K562 (cell line): ENCODE measurements at regions not wholly inside any gene's neighbourhood (a gene's known extent, or its start where the extent isn't known, plus 50 kb on each side); places are given as distances from the start of the nearest gene placed in this dataset.

Source experiments
- ATAC-seq: fragments of 200-7000 bp; cut with Tn5 transposase; 3 replicates; pipeline ENCODE4 v1.9.1; 2020; ENCODE audit warnings: moderate library complexity
- BruUV-seq: library from RNA; stranded (reverse); fragments of 400-500 nt; replicated peaks from 2 replicates; lab custom pipeline; 2021; lab: Mats Ljungman, UMichigan
- CTCF ChIA-PET: fragments of 300-600 bp; formaldehyde crosslinking; extraction: SDS; loops from one replicate; lab custom pipeline; 2021; ENCODE audit warnings: low intra/inter-chr PET ratio; lab: Yijun Ruan, JAX
- POLR2A ChIA-PET: fragments of 300-600, 350-650 bp; sonication (Branson Sonifier 250); formaldehyde crosslinking; extraction: SDS; loops from one replicate; lab custom pipeline; 2021; ENCODE audit warnings: antibody characterized with exemption, inconsistent platforms; lab: Yijun Ruan, JAX
- DNase-seq, 4 experiments: peaks; one replicate each; pipeline versions ENCODE4 v3.0.0 to v3.0.0-alpha.2; 2011 to 2018; ENCODE audit warnings: low spot score in 3 of 4, mixed read lengths in 3 of 4; ENCODE audit errors: extremely low read depth in 1 of 4
- FAIRE-seq: peaks from 2 replicates; lab custom pipeline; 2011; peaks lifted over from hg19 to GRCh38; lab: Jason Lieb, UNC
- H2AFZ ChIP-seq: 2 replicates; pipeline ENCODE4 v1.6.0; 2011; ENCODE audit warnings: low read depth, low read length, control low read depth, inconsistent platforms
- H3K27ac ChIP-seq: fragments of 200-600 bp; 3 replicates; pipeline ENCODE4 v1.8.0; 2011; ENCODE audit warnings: low read depth, mild to moderate bottlenecking, control low read depth, inconsistent platforms, low read length, moderate library complexity, mixed read lengths; ENCODE audit errors: extremely low read depth
- H3K27me3 ChIP-seq, 2 experiments: fragments of 300-600 bp in 1 of 2; 2 replicates in 1 of 2; 3 replicates in 1 of 2; pipeline versions ENCODE4 v1.6.0 to v1.8.0; 2011; ENCODE audit warnings: inconsistent platforms in 2 of 2, low read length in 2 of 2, mild to moderate bottlenecking in 1 of 2, mixed read lengths in 1 of 2, moderate library complexity in 1 of 2; ENCODE audit not compliant: control insufficient read depth in 2 of 2, insufficient read depth in 2 of 2
- H3K36me3 ChIP-seq: fragments of 300-600 bp; 3 replicates; pipeline ENCODE4 v1.8.0; 2011; ENCODE audit warnings: mild to moderate bottlenecking, low read length, inconsistent platforms; ENCODE audit not compliant: control insufficient read depth, insufficient read depth
- H3K4me1 ChIP-seq, 2 experiments: fragments of 200-600 bp in 1 of 2; replicated peaks in 1 of 2; 2 replicates in 1 of 2; 3 replicates in 1 of 2; pipeline versions ENCODE4 v1.5.1 to v1.8.0; 2011; ENCODE audit warnings: inconsistent platforms in 2 of 2, low read length in 2 of 2, mild to moderate bottlenecking in 1 of 2, mixed read lengths in 1 of 2, moderate library complexity in 1 of 2; ENCODE audit not compliant: control insufficient read depth in 2 of 2, insufficient read depth in 2 of 2
- H3K4me2 ChIP-seq: 2 replicates; pipeline ENCODE4 v1.6.1; 2011; ENCODE audit warnings: low read length, control low read depth, inconsistent platforms, mixed read lengths; ENCODE audit not compliant: insufficient read depth
- H3K4me3 ChIP-seq: fragments of 200-600 bp; sonication (generic), shearing (Covaris generic); 2 replicates; pipeline ENCODE4 v1.5.1; 2016; ENCODE audit warnings: control low read depth, inconsistent platforms
- H3K79me2 ChIP-seq: fragments of 200-600 bp; 3 replicates; pipeline ENCODE4 v1.8.0; 2011; ENCODE audit warnings: low read length, inconsistent platforms; ENCODE audit not compliant: control insufficient read depth, insufficient read depth
- H3K9ac ChIP-seq, 2 experiments: 2 replicates each; pipeline versions ENCODE4 v1.6.0 to v1.6.1; 2011; ENCODE audit warnings: low read depth in 2 of 2, low read length in 2 of 2, control low read depth in 1 of 2, inconsistent platforms in 1 of 2, mild to moderate bottlenecking in 1 of 2, mixed read lengths in 1 of 2; ENCODE audit not compliant: insufficient read depth in 1 of 2
- H3K9me1 ChIP-seq: one replicate; pipeline ENCODE4 v1.6.0; 2011; ENCODE audit warnings: inconsistent platforms, mild to moderate bottlenecking, low read length, moderate library complexity; ENCODE audit not compliant: control insufficient read depth, insufficient read depth
- H3K9me3 ChIP-seq: replicated peaks from 2 replicates; pipeline ENCODE4 v1.5.1; 2011; ENCODE audit warnings: low read depth, low read length, inconsistent platforms; ENCODE audit not compliant: control insufficient read depth, insufficient read depth
- H4K20me1 ChIP-seq: replicated peaks from 2 replicates; pipeline ENCODE4 v1.6.1; 2011; ENCODE audit warnings: low read length, inconsistent platforms, mixed read lengths; ENCODE audit not compliant: control insufficient read depth, insufficient read depth
- CBFA2T2 ChIP-seq: fragments of 450-650 bp; conservative IDR thresholded peaks from 2 replicates; pipeline ENCODE4 v1.6.1; 2017; ENCODE audit warnings: mild to moderate bottlenecking
- ETV1 ChIP-seq: fragments of 450-650 bp; conservative IDR thresholded peaks from 2 replicates; pipeline ENCODE4 v1.6.1; 2016; ENCODE audit warnings: missing genetic modification characterization, control low read depth, low read depth, missing compliant biosample characterization
- KLF1 ChIP-seq: fragments of 450-650 bp; IDR thresholded peaks from 2 replicates; pipeline ENCODE4 v1.6.1; 2016; ENCODE audit warnings: missing genetic modification characterization, missing compliant biosample characterization
- RHOXF2B ChIP-seq: fragments of 250-450 bp; sonication (Bioruptor Pico); conservative IDR thresholded peaks from 2 replicates; pipeline ENCODE4 v1.5.1; 2021
- SREBF1 ChIP-seq: fragments of 150-350 bp; IDR thresholded peaks from 2 replicates; pipeline ENCODE4 v1.6.1; 2014; ENCODE audit warnings: antibody characterized with exemption, low read depth, low read length, borderline replicate concordance
- TEAD1 ChIP-seq, 2 experiments: fragments of 450-650 bp in 1 of 2; sonication (generic) in 1 of 2; formaldehyde crosslinking; IDR thresholded peaks; 2 replicates each; pipeline versions ENCODE4 v1.4.0 to v1.8.0; 2020 to 2022; ENCODE audit warnings: mild to moderate bottlenecking in 2 of 2, missing genetic modification reagents in 1 of 2
- U2AF2 ChIP-seq: fragments of 200-400 bp; formaldehyde crosslinking; optimal IDR thresholded peaks from 2 replicates; pipeline ENCODE3; 2017; ENCODE audit warnings: low read depth, mild to moderate bottlenecking, low read length
- ZBED1 ChIP-seq: IDR thresholded peaks from 2 replicates; pipeline ENCODE4 v1.6.1; 2014
- ZNF354B ChIP-seq: fragments of 250-450 bp; sonication (Bioruptor Pico); IDR thresholded peaks from 2 replicates; pipeline ENCODE4 v1.4.0; 2020
- ZNF830 ChIP-seq: fragments of 250-450 bp; sonication (Bioruptor Pico); IDR thresholded peaks from 2 replicates; pipeline ENCODE4 v1.5.0; 2021; ENCODE audit warnings: mild to moderate bottlenecking
- whole genome bisulfite sequencing: fragments of 100-300 bp; shearing (Covaris generic); methylation state at CpG from one replicate; pipeline ENCODE4 v1.1.6; 2016; ENCODE audit warnings: low coverage, mixed read lengths; ENCODE audit not compliant: insufficient coverage; ENCODE audit errors: missing lambda C conversion rate; 5-methylcytosine and 5-hydroxymethylcytosine counted together
- in situ Hi-C: fragments of 300-500 bp; cut with MboI; formaldehyde crosslinking; loops from 4 replicates; pipeline ENCODE4 v1.15.0; 2018; ENCODE audit warnings: inconsistent platforms, mixed read lengths
- intact Hi-C: fragments of 100-400 bp; cut with micrococcal nuclease; formaldehyde crosslinking; loops from 2 replicates; pipeline ENCODE4 v1.14.2; 2022
- TF ChIP-seq, protein P1 (sequence below): sonication (generic); formaldehyde crosslinking; IDR thresholded peaks from 2 replicates; pipeline ENCODE4 v1.9.0; 2022; ENCODE audit warnings: mild to moderate bottlenecking, missing genetic modification reagents
- TF ChIP-seq, protein P2 (sequence below): fragments of 450-650 bp; IDR thresholded peaks from 2 replicates; pipeline ENCODE4 v1.6.1; 2016

DNA sequence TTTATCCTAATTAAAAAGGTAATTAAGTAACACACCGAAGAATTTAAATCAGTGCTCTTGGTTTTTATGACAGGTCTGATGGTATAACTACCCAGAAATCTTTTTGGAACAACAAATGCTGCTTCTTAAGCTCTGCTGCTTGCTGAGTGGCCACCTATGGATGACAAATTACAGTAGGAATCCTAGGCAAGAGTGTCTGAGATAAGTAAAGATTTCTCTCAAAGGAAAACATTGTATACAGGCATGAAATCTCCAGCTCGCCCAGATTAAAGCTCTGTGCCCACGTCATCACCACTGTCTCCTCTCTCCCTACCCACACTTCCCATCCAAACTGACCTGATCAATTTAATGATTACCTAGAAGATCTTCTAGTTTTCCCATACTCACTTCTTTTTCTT is 1083.0 kb upstream of the MAP3K7 start:
- DNase-seq (no peak), FAIRE-seq (no peak), ATAC-seq (no peak)
- H4K20me1 ChIP-seq: no peaks in the 10 kb centered on the region
- H3K4me2 ChIP-seq: no peak overlapping the region
- no peak overlapping the region for H2AFZ ChIP-seq
- intact Hi-C loops (no loop called here), in situ Hi-C loops (no loop called here)
- H3K27ac ChIP-seq: no peak overlapping the region
- POLR2A ChIA-PET: no interaction called here
- no TSS peak for BruUV-seq
- H3K4me1 ChIP-seq: no peaks in the 10 kb centered on the region
- CTCF ChIA-PET: no interaction called here
- no peaks in the 10 kb centered on the region for H3K9me1 ChIP-seq
- H3K27me3 ChIP-seq: no peaks in the 10 kb centered on the region
- 0% methylated on average over 3 of the region's 3 CpGs for WGBS
- H3K9me3 ChIP-seq: no peaks in the 10 kb centered on the region; the same call in 1 of the 2 replicates
- H3K36me3 ChIP-seq: no peaks in the 10 kb centered on the region
- TF ChIP-seq, protein P1, sequence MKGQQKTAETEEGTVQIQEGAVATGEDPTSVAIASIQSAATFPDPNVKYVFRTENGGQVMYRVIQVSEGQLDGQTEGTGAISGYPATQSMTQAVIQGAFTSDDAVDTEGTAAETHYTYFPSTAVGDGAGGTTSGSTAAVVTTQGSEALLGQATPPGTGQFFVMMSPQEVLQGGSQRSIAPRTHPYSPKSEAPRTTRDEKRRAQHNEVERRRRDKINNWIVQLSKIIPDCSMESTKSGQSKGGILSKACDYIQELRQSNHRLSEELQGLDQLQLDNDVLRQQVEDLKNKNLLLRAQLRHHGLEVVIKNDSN (CRISPR knock-in tag): no peak
- TF ChIP-seq ZBED1: no peak
- no peak for TF ChIP-seq KLF1 (tag)
- TF ChIP-seq ZNF354B (CRISPR knock-in tag): no peak
- no peak for TF ChIP-seq CBFA2T2
- TF ChIP-seq SREBF1: no peak
- no peak for TF ChIP-seq ETV1 (tag)
- TF ChIP-seq U2AF2: no peak
- TF ChIP-seq, protein P2, sequence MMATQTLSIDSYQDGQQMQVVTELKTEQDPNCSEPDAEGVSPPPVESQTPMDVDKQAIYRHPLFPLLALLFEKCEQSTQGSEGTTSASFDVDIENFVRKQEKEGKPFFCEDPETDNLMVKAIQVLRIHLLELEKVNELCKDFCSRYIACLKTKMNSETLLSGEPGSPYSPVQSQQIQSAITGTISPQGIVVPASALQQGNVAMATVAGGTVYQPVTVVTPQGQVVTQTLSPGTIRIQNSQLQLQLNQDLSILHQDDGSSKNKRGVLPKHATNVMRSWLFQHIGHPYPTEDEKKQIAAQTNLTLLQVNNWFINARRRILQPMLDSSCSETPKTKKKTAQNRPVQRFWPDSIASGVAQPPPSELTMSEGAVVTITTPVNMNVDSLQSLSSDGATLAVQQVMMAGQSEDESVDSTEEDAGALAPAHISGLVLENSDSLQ: no peak
- no peak for TF ChIP-seq RHOXF2B
- TF ChIP-seq TEAD1 (CRISPR knock-in tag; IDR thresholded peaks at IDR 0.05): no peak
- no peak for TF ChIP-seq ZNF830
- no peak overlapping the region for H3K9ac ChIP-seq
- H3K79me2 ChIP-seq: no peaks in the 10 kb centered on the region
- no peak overlapping the region for H3K4me3 ChIP-seq
